HG02970 (cell line): ENCODE measurements at regions not wholly inside any gene's neighbourhood (a gene's known extent, or its start where the extent isn't known, plus 50 kb on each side); places are given as distances from the start of the nearest gene placed in this dataset.

ENCODE experiments used
- ATAC-seq: cut with Tn5 transposase; IDR thresholded peaks from one replicate; pipeline ENCODE4 v1.9.1; 2021; ENCODE audit warnings: mild to moderate bottlenecking, moderate library complexity, moderate number of reproducible peaks; ENCODE audit not compliant: unreplicated experiment, low FRiP score

GRCh38 chr4:43242606-43243005, 350.1 kb downstream of the GRXCR1 start:
- no peak for ATAC-seq

- ATAC-seq: no peak
Observed at GRCh38 chr4:43243433-43244116, 351.1 kb downstream of the GRXCR1 start.

GRCh38 chr4:43244688-43245382, 352.3 kb downstream of the GRXCR1 start:
- peak; percentile 95 for ATAC-seq

GRCh38 chr4:43251841-43252240, 359.3 kb downstream of the GRXCR1 start:
- ATAC-seq: no peak

GRCh38 chr4:43253541-43253940, 361.0 kb downstream of the GRXCR1 start:
- no peak for ATAC-seq

GRCh38 chr4:43264730-43265129, 372.2 kb downstream of the GRXCR1 start:
- ATAC-seq: no peak

GRCh38 chr4:43271946-43272345, 379.4 kb downstream of the GRXCR1 start:
- ATAC-seq: no peak

GRCh38 chr4:43274376-43274775, 381.9 kb downstream of the GRXCR1 start:
- ATAC-seq: no peak

GRCh38 chr4:43275779-43276178, 383.3 kb downstream of the GRXCR1 start:
- no peak for ATAC-seq

GRCh38 chr4:43276321-43276720, 383.8 kb downstream of the GRXCR1 start:
- ATAC-seq: no peak

GRCh38 chr4:43277003-43277402, 384.5 kb downstream of the GRXCR1 start:
- ATAC-seq: no peak

- ATAC-seq: no peak
Observed at GRCh38 chr4:43282534-43282933, 390.0 kb downstream of the GRXCR1 start.

- ATAC-seq: no peak
Observed at GRCh38 chr4:43286137-43286536, 393.6 kb downstream of the GRXCR1 start.

- no peak for ATAC-seq
Observed at GRCh38 chr4:43296946-43297528, 404.5 kb downstream of the GRXCR1 start.

GRCh38 chr4:43316813-43317212, 424.3 kb downstream of the GRXCR1 start:
- no peak for ATAC-seq

GRCh38 chr4:43325220-43325967, 432.9 kb downstream of the GRXCR1 start:
- ATAC-seq: no peak

GRCh38 chr4:43330288-43330687, 437.8 kb downstream of the GRXCR1 start:
- no peak for ATAC-seq

- no peak for ATAC-seq
Observed at GRCh38 chr4:43331226-43332051, 438.9 kb downstream of the GRXCR1 start.

GRCh38 chr4:43332052-43332425, 439.5 kb downstream of the GRXCR1 start:
- ATAC-seq: no peak

GRCh38 chr4:43337707-43338106, 445.2 kb downstream of the GRXCR1 start:
- ATAC-seq: no peak
